GM12865 (cell line): ENCODE measurements at regions not wholly inside any gene's neighbourhood (a gene's known extent, or its start where the extent isn't known, plus 50 kb on each side); places are given as distances from the start of the nearest gene placed in this dataset.

ENCODE experiments used
- DNase-seq: peaks from one replicate; pipeline ENCODE4 v3.0.0; 2010; ENCODE audit warnings: low read depth
- H3K4me3 ChIP-seq: 2 replicates; pipeline ENCODE4 v1.5.1; 2011; ENCODE audit warnings: mild to moderate bottlenecking, low read depth, low read length, control low read depth
- TF ChIP-seq, protein P1 (sequence below): IDR thresholded peaks from 2 replicates; pipeline ENCODE4 v1.5.1; 2011; ENCODE audit warnings: low read length, control low read depth, low read depth, inconsistent platforms; ENCODE audit not compliant: insufficient read depth; ENCODE audit errors: missing control alignments

DNA sequence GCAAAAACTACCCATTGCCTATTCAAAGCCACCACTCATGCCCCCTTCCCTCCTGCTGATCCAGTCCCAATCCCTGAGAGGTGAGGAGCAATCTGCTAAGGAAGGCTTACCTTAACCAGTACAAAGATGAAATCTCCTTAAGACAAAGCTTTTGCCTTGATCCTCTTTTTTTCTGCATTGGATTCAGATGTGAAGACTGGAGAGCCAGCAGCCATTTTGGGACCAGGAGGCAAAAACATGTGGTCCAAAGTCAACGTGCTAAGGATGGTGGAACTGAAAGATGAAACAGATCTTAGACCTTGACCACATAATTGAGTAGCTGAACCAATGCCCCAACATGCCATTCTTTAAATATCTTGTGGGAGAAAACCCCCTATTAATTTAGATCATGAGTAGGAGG, 171.4 kb downstream of the IRX5 start:
- TF ChIP-seq, protein P1, sequence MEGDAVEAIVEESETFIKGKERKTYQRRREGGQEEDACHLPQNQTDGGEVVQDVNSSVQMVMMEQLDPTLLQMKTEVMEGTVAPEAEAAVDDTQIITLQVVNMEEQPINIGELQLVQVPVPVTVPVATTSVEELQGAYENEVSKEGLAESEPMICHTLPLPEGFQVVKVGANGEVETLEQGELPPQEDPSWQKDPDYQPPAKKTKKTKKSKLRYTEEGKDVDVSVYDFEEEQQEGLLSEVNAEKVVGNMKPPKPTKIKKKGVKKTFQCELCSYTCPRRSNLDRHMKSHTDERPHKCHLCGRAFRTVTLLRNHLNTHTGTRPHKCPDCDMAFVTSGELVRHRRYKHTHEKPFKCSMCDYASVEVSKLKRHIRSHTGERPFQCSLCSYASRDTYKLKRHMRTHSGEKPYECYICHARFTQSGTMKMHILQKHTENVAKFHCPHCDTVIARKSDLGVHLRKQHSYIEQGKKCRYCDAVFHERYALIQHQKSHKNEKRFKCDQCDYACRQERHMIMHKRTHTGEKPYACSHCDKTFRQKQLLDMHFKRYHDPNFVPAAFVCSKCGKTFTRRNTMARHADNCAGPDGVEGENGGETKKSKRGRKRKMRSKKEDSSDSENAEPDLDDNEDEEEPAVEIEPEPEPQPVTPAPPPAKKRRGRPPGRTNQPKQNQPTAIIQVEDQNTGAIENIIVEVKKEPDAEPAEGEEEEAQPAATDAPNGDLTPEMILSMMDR = no peak
- H3K4me3 ChIP-seq = no peak overlapping the region

DNA sequence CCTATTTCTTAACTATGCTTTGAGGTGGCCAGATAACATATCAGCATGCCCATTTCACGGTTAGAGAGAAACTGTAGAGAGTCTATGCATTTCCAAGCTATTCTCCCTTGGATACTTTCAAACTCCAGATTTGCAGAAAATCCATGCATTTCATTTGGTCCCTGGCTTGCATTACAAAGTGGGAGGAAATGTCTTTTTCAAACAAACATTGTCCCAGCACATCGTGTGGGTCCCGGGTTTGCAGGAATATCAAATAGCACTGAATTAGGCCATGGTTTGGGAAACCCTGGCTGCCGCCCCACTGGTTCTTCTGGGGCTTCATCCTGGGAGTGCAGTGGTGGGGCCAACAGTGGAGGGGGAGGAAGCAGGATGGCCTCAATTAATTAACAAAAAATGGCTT, 171.9 kb downstream of the IRX5 start:
- TF ChIP-seq, protein P1 = no peak
- DNase-seq = no peak
- no peak overlapping the region for H3K4me3 ChIP-seq

More for the DNA sequence above, 171.4 kb downstream of the IRX5 start:
- no peak for DNase-seq

DNA sequence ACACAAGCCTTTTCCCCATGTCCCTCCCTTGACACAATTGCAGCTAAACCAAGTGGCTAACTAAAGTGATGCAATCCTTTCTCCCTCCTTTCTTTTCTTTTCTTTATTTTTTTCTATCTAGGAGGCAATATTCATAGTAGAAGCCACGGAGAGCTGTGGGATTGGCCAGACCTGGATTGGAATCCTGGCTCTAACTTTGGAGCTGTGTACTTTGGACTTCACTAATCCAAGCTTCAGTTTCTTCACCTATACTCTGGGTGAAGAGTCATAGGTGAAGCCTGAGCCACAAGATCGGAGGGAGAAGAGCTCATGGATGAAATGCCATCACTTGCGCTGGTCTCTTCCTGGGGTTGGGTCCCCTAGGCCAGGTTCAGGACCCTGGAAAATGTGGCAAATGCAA, 177.2 kb downstream of the IRX5 start:
- TF ChIP-seq, protein P1 = no peak
- no peak overlapping the region for H3K4me3 ChIP-seq
- DNase-seq = no peak

DNA sequence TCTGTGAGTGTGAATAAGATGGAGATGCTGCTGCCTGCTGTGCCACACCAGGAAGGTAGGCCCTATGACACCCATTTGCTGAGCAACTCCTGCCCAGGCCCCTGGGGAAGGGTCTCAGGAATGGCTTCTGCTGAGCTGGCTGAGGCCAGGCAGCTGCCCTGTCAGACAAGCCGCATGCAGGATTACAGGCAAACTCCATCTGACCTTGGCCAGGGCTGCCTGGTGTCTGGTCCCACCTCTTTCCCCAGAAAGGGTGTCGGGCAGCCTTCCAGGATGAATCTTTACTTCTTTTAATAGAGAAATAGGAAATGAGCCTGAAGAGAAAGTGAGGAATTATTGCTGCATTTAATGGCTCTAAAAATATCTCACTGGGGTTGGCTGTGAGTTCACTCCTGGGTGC, 182.5 kb downstream of the IRX5 start:
- no peak overlapping the region for H3K4me3 ChIP-seq
- DNase-seq = no peak
- TF ChIP-seq, protein P1 = no peak

DNA sequence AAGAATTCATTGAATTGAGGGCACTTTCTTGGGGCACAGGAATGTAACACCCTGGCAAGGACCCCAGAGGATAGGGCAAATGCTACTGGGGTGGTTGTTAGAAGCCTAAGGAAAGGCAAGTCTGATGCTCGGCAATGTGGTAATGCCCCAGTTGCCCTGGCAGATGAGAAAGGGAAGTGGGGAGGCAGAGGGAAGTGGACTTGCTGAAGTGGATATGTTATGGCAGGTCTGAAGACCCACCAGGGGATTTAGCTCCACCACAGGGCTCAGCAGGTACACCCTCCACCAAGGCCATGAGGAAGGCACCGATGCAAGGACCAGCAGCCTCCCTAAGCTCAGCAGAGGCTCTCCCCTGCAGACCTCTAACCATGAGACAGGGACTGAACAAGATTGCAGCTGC, 184.8 kb downstream of the IRX5 start:
- H3K4me3 ChIP-seq = no peak overlapping the region
- no peak for DNase-seq
- TF ChIP-seq, protein P1 = no peak

DNA sequence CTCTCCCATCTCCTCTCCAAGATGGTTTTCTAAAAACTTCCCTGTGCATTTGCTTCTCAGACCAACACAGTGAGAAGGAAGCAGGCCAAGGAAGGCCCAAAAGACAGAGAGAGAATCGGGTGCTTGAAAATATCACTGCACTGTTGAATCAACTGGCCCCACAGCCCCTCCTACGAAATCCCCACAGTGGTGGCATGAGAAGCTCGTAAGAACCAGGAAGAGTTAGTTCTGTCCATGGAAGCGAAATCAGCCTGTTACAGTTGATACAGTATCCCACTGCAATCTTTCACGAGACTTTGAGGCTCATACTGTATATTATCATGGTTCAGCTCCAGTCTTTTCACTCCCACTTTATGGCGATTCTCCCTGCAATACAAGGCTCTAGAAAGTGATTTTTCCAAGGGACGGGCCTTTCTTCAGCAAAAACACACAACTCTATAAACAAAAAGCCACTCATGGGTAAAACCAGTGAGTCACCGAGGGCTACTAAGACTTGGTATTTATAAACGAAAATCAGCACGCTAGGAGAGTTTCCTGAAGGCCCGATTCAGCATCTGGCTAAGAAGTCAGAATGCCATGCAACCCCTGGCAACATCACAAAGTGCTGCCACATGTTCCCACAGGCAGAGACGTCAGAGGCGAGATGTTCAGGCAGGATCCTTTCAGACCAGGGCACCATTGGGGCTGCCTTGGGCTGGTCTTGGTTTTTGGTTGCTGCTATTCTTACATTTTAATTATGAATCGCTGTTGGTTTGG, 185.7 kb downstream of the IRX5 start:
- no peak for DNase-seq
- no peak overlapping the region for H3K4me3 ChIP-seq
- TF ChIP-seq, protein P1 = no peak

DNA sequence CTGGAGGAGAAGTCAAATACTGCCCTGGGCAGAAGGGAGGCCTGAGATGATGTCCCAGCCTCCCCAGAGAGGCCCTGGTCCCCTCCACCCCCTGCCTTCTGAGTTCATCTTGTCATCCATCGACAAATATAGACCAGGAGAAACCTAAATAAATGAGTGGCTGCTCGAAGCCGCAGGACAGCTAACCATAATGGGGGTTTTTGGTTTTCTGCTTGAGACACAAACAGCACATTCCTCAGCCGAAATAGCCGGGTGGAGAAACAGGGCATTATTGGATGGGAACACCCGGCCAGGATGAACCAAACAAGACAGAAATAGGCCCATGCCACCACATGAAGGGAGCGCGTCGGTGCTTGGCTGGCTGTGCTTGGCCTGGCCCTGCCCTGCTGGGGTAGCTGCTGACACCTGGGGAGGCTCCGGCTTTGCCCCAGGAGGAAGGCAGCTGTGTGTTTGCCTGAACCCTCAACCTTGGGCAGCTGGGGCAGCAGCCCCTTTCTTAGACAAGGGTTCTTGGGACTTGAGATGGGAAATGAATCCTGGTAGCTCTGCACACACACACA, 188.1 kb downstream of the IRX5 start:
- no peak overlapping the region for H3K4me3 ChIP-seq
- DNase-seq = no peak
- TF ChIP-seq, protein P1 = no peak
